ENCODE measurements at regions not wholly inside any gene's neighbourhood (a gene's known extent, or its start where the extent isn't known, plus 50 kb on each side); places are given as distances from the start of the nearest gene placed in this dataset.

DNA sequence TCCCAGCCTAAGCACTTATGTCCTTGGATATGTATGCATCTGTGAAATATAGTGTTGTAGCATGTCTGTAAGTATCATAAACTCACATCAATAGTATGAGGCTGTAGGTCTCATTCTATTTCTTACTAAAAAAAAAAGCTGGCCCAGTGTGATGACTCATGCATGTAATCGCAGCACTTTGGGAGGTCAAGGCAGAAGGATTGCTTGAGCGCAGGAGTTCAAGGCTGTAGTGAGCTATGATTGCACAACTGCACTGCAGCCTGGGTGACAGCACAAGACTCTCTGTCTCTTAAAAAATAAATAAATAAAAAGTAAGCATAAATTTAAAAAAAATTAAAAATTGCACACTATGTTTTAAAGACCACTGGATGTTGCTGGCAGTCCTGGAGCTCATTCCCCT, 79.1 kb upstream of the SPATA13 start:
- TF ChIP-seq SP1 (IDR thresholded peaks at IDR 0.05) = no peak
- TF ChIP-seq, protein P1, sequence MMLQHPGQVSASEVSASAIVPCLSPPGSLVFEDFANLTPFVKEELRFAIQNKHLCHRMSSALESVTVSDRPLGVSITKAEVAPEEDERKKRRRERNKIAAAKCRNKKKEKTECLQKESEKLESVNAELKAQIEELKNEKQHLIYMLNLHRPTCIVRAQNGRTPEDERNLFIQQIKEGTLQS (IDR thresholded peaks at IDR 0.05) = no peak
- no peak for TF ChIP-seq HNF4G (IDR thresholded peaks at IDR 0.05)
- no peak for TF ChIP-seq JUND (IDR thresholded peaks at IDR 0.05)
- TF ChIP-seq RAD21 (IDR thresholded peaks at IDR 0.05) = no peak
- no peak for TF ChIP-seq RXRA (IDR thresholded peaks at IDR 0.05)
- no peak for TF ChIP-seq YY1 (IDR thresholded peaks at IDR 0.05)
- TF ChIP-seq, protein P2, sequence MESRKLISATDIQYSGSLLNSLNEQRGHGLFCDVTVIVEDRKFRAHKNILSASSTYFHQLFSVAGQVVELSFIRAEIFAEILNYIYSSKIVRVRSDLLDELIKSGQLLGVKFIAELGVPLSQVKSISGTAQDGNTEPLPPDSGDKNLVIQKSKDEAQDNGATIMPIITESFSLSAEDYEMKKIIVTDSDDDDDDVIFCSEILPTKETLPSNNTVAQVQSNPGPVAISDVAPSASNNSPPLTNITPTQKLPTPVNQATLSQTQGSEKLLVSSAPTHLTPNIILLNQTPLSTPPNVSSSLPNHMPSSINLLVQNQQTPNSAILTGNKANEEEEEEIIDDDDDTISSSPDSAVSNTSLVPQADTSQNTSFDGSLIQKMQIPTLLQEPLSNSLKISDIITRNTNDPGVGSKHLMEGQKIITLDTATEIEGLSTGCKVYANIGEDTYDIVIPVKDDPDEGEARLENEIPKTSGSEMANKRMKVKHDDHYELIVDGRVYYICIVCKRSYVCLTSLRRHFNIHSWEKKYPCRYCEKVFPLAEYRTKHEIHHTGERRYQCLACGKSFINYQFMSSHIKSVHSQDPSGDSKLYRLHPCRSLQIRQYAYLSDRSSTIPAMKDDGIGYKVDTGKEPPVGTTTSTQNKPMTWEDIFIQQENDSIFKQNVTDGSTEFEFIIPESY (IDR thresholded peaks at IDR 0.05) = no peak
- no peak for TF ChIP-seq FOXA2 (IDR thresholded peaks at IDR 0.05)
- no peak for TF ChIP-seq HNF4A (conservative IDR thresholded peaks at IDR 0.05)
- TF ChIP-seq TAF1 (conservative IDR thresholded peaks at IDR 0.05) = no peak
- TF ChIP-seq, protein P3, sequence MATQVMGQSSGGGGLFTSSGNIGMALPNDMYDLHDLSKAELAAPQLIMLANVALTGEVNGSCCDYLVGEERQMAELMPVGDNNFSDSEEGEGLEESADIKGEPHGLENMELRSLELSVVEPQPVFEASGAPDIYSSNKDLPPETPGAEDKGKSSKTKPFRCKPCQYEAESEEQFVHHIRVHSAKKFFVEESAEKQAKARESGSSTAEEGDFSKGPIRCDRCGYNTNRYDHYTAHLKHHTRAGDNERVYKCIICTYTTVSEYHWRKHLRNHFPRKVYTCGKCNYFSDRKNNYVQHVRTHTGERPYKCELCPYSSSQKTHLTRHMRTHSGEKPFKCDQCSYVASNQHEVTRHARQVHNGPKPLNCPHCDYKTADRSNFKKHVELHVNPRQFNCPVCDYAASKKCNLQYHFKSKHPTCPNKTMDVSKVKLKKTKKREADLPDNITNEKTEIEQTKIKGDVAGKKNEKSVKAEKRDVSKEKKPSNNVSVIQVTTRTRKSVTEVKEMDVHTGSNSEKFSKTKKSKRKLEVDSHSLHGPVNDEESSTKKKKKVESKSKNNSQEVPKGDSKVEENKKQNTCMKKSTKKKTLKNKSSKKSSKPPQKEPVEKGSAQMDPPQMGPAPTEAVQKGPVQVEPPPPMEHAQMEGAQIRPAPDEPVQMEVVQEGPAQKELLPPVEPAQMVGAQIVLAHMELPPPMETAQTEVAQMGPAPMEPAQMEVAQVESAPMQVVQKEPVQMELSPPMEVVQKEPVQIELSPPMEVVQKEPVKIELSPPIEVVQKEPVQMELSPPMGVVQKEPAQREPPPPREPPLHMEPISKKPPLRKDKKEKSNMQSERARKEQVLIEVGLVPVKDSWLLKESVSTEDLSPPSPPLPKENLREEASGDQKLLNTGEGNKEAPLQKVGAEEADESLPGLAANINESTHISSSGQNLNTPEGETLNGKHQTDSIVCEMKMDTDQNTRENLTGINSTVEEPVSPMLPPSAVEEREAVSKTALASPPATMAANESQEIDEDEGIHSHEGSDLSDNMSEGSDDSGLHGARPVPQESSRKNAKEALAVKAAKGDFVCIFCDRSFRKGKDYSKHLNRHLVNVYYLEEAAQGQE (IDR thresholded peaks at IDR 0.05) = no peak
- TF ChIP-seq NR2F2 (IDR thresholded peaks at IDR 0.05) = no peak
- WGBS = 90% methylated on average over 2 of the region's 2 CpGs

DNA sequence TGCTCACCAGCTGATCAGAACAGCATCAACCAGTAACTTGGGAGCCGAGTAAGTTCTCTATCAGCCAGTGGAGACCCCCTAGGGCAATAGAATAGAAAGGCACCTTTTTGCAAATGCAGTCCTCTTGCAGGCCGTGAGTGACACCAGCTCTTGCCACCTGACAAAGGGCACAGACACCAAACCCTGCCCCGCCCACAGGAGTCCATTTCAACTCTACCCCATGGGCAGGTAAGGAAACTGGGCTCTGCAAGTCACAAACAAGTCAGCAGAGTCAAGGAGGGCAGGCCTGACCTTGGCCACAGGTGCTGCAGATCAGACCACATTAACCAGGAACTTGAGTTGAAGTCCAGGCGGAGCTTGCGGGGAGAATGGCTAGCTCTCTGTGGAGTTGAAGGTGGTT, 77.4 kb upstream of the SPATA13 start:
- H3K27ac ChIP-seq (ENCODE audit: low read depth in 1 of 2, low read length in 2 of 2) = no peak overlapping the region
- H3K4me3 ChIP-seq (ENCODE audit: low read depth in 1 of 3, low read length in 3 of 3) = no peak overlapping the region
- H3K4me1 ChIP-seq (ENCODE audit: control insufficient read depth in 4 of 4, insufficient read depth in 4 of 4, low read length in 3 of 4) = no peaks in the 10 kb centered on the region
- H3K36me3 ChIP-seq (ENCODE audit: control insufficient read depth in 4 of 4, insufficient read depth in 3 of 4, low read depth in 1 of 4, low read length in 3 of 4) = no peaks in the 10 kb centered on the region
- 67% methylated on average over 5 of the region's 5 CpGs for WGBS
- DNase-seq (ENCODE audit: low spot score) = no peak
- no peak for TF ChIP-seq YY1 (IDR thresholded peaks at IDR 0.05)
- TF ChIP-seq FOXA1 (IDR thresholded peaks at IDR 0.05) = no peak
- TF ChIP-seq, protein P1 (IDR thresholded peaks at IDR 0.05) = no peak
- no peak for TF ChIP-seq RXRA (IDR thresholded peaks at IDR 0.05)
- TF ChIP-seq, protein P3 (IDR thresholded peaks at IDR 0.05) = no peak
- no peak for TF ChIP-seq HNF4A (conservative IDR thresholded peaks at IDR 0.05)
- TF ChIP-seq TAF1 (conservative IDR thresholded peaks at IDR 0.05) = no peak
- TF ChIP-seq GABPA (IDR thresholded peaks at IDR 0.05 in 1 of 2, conservative IDR thresholded peaks at IDR 0.05 in 1 of 2) = no peak
- TF ChIP-seq, protein P2 (IDR thresholded peaks at IDR 0.05) = no peak
- no peak for TF ChIP-seq NR2F2 (IDR thresholded peaks at IDR 0.05)
- TF ChIP-seq EGR1 (IDR thresholded peaks at IDR 0.05; ENCODE audit: low read depth in 2 of 2) = no peak
- TF ChIP-seq SP1 (IDR thresholded peaks at IDR 0.05) = no peak
- no peak for TF ChIP-seq RAD21 (IDR thresholded peaks at IDR 0.05)
- H3K9me3 ChIP-seq (ENCODE audit: control insufficient read depth in 4 of 4, low read length in 3 of 4) = no peaks in the 10 kb centered on the region
- no peak overlapping the region for H3K9ac ChIP-seq (ENCODE audit: low read depth in 1 of 2, low read length in 2 of 2)
- H3K27me3 ChIP-seq (ENCODE audit: control insufficient read depth in 4 of 4, insufficient read depth in 4 of 4, low read length in 3 of 4) = no peaks in the 10 kb centered on the region

More for the DNA sequence above, 79.1 kb upstream of the SPATA13 start:
- H3K9me3 ChIP-seq (ENCODE audit: control insufficient read depth in 4 of 4, low read length in 3 of 4) = no peaks in the 10 kb centered on the region
- no peak for DNase-seq (ENCODE audit: low spot score)
- H3K27me3 ChIP-seq (ENCODE audit: control insufficient read depth in 4 of 4, insufficient read depth in 4 of 4, low read length in 3 of 4) = no peaks in the 10 kb centered on the region
- H3K4me1 ChIP-seq (ENCODE audit: control insufficient read depth in 4 of 4, insufficient read depth in 4 of 4, low read length in 3 of 4) = peaks cover under 1 to 4% (median 2%) of the 10 kb centered on the region in 4 donors
- no peak overlapping the region for H3K27ac ChIP-seq (ENCODE audit: low read depth in 1 of 2, low read length in 2 of 2)
- no peaks in the 10 kb centered on the region for H3K36me3 ChIP-seq (ENCODE audit: control insufficient read depth in 4 of 4, insufficient read depth in 3 of 4, low read depth in 1 of 4, low read length in 3 of 4)
- no peak overlapping the region for H3K4me3 ChIP-seq (ENCODE audit: low read depth in 1 of 3, low read length in 3 of 3)
- no peak overlapping the region for H3K9ac ChIP-seq (ENCODE audit: low read depth in 1 of 2, low read length in 2 of 2)
